Fibroblast of the aortic adventitia (primary cell): ENCODE measurements at regions not wholly inside any gene's neighbourhood (a gene's known extent, or its start where the extent isn't known, plus 50 kb on each side); places are given as distances from the start of the nearest gene placed in this dataset.
"Not testable (repeated sequence)": the region's sequence is repeated elsewhere in the genome, so short reads cannot be mapped to it uniquely, and the experiment has no call there.

Source experiments
- DNase-seq: peaks from one replicate; pipeline ENCODE4 v3.0.0-alpha.2; 2010; ENCODE audit warnings: low read depth
- H3K4me3 ChIP-seq: 2 replicates; pipeline ENCODE4 v1.5.1; 2011; ENCODE audit warnings: low read depth, mild to moderate bottlenecking, control low read depth, low read length, moderate library complexity
- CTCF ChIP-seq: IDR thresholded peaks from 2 replicates; pipeline ENCODE4 v1.5.1; 2011; ENCODE audit warnings: mild to moderate bottlenecking, low read length, control low read depth, inconsistent platforms; ENCODE audit not compliant: insufficient read depth

GRCh38 chr6:121592261-121592935 is 157.0 kb downstream of the GJA1 start:
- DNase-seq: no peak
- TF ChIP-seq CTCF: no peak

GRCh38 chr6:121593011-121593641 is 157.7 kb downstream of the GJA1 start:
- no peak for TF ChIP-seq CTCF
- DNase-seq: peak; percentile 88
- H3K4me3 ChIP-seq: no peak overlapping the region

More at GRCh38 chr6:121592261-121592935, 157.0 kb downstream of the GJA1 start:
- H3K4me3 ChIP-seq: no peak overlapping the region

- TF ChIP-seq CTCF: no peak
- H3K4me3 ChIP-seq: no peak overlapping the region
- no peak for DNase-seq
Observed at GRCh38 chr6:121594053-121594452, 158.6 kb downstream of the GJA1 start.

- TF ChIP-seq CTCF: no peak
- DNase-seq: no peak
- no peak overlapping the region for H3K4me3 ChIP-seq
Observed at GRCh38 chr6:121595646-121596045, 160.2 kb downstream of the GJA1 start.

GRCh38 chr6:121596441-121596840 is 161.0 kb downstream of the GJA1 start:
- no peak for TF ChIP-seq CTCF

GRCh38 chr6:121597654-121598053 is 162.2 kb downstream of the GJA1 start:
- peak; percentile 69 for DNase-seq
- TF ChIP-seq CTCF: no peak
- no peak overlapping the region for H3K4me3 ChIP-seq

More at GRCh38 chr6:121596441-121596840, 161.0 kb downstream of the GJA1 start:
- DNase-seq: peak; percentile 8
- H3K4me3 ChIP-seq: no peak overlapping the region

GRCh38 chr6:121599331-121599730 is 163.9 kb downstream of the GJA1 start:
- not testable (repeated sequence) for H3K4me3 ChIP-seq, DNase-seq
